SK-N-MC (cell line): ENCODE measurements at regions not wholly inside any gene's neighbourhood (a gene's known extent, or its start where the extent isn't known, plus 50 kb on each side); places are given as distances from the start of the nearest gene placed in this dataset.

Experiments used
- EZH2 ChIP-seq: fragments of 200-600 bp; sonication (generic); IDR thresholded peaks from one replicate; pipeline ENCODE4 v1.6.1; 2017; ENCODE audit warnings: antibody characterized with exemption
- FOXP2 ChIP-seq: optimal IDR thresholded peaks from 2 replicates; pipeline ENCODE3; 2011; ENCODE audit warnings: mild to moderate bottlenecking, moderate library complexity; ENCODE audit not compliant: insufficient read depth; ENCODE audit errors: extremely low read length, control extremely low read depth
- POLR2AphosphoS5 ChIP-seq: IDR thresholded peaks from 2 replicates; pipeline ENCODE4 v1.6.1; 2012; ENCODE audit warnings: mild to moderate bottlenecking, low read depth, low read length, borderline replicate concordance

- no peak for TF ChIP-seq EZH2
- no peak for TF ChIP-seq POLR2AphosphoS5
- TF ChIP-seq FOXP2: no peak
These were observed 302.6 kb downstream of the KIF4B start for GRCh38 chr5:155316070-155316714.
